GM21576 (cell line): ENCODE measurements at regions not wholly inside any gene's neighbourhood (a gene's known extent, or its start where the extent isn't known, plus 50 kb on each side); places are given as distances from the start of the nearest gene placed in this dataset.
A peak's percentile ranks its signal among the peaks of the same experiment; 100 is the strongest.
"Not testable (repeated sequence)": the region's sequence is repeated elsewhere in the genome, so short reads cannot be mapped to it uniquely, and the experiment has no call there.

Experiments used
- ATAC-seq: cut with Tn5 transposase; IDR thresholded peaks from one replicate; pipeline ENCODE4 v1.9.1; 2021; ENCODE audit warnings: mild to moderate bottlenecking, moderate library complexity; ENCODE audit not compliant: unreplicated experiment

DNA sequence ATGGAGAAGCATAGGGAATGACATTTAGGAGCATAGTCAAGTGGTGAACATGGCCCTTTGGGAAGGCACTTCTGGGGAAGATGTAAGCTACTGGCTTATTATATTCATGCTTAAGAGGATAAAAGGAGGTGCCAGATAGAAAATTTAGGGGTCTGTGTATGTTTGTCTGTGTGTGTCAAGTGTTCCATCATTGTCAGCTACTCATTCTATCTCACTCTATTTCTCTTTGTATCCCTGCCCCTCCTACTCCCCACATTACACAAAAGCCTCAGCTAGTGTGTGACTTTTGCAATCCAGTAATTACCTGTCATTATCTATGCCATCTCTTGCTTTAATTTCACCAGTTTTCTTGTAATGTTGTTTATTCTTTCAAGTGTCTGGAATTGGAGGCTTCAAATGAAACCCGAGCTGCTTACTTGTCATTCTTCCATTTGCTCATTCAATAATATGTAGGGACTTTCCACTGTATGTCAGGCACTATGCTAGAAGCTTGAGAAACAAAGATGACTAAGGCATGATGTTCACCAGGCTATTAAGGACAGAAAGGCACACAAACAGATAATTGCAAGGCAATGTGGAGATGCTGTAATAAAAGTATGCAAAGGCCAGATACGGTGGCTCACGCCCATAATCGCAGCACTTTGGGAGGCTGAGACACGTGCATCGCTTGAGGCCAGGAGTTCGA lies 229.8 kb upstream of the TEX13C start:
- ATAC-seq: no peak

GRCh38 chrX:125093852-125094251 lies 225.8 kb upstream of the TEX13C start:
- no peak for ATAC-seq

DNA sequence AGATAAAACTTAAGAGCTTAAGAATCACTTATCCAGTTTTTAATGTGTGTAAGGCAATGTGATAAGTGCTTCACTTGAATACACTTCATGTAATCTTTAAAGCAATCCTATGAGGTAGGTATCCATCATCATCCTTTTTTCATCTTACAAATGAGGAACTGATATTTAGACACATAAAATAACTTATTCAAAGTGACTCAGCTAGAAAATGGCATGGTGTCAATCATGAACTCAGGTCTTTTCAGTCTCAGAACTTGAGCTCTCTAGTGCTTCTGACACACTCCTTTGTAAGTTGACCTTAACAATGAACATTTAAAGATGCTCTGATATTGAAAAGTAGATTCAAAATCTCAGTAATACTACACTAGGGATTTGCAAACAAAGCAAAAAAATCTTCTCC lies 224.8 kb upstream of the TEX13C start:
- ATAC-seq: no peak

DNA sequence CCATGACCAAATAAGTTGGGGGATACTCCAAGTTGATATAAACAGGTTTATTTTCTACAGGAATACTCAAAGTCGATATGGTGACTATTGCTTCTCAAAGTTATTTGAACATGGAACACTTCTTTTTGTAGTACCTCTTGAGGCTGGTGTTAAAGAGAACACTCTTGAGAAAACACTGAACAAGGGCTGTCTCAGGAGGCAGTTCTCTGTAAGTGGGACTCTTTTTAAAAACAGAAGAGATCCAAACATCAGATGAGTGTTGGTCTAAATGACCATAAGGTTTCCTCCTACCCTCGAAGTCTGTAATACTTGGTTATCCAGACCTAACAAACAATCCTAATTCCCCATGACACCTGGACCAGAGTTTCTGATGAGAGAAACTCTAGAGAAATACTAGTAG lies 223.2 kb upstream of the TEX13C start:
- ATAC-seq: no peak

DNA sequence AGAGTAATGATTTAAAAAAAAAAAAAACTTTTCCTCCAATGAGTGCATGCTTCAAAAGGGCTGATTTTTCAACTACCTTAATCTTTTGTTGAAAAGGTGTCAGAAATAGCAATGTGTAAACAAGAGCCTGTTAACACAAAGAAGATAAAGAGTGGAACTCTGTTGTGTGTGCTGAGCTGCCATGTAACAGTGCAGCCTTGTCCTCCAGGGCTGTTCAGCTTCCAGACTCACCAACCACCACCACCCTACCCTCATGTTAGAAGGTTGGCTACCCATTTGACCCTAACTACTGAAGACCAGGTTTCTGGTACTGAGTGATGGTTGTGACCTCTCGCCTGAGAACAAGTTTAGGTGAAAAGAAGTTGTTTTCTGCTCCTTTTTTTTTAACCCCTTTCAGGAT lies 222.8 kb upstream of the TEX13C start:
- no peak for ATAC-seq

- no peak for ATAC-seq
Measured at GRCh38 chrX:125101971-125102755, 217.5 kb upstream of the TEX13C start.

- no peak for ATAC-seq
Measured at GRCh38 chrX:125103693-125104092, 216.0 kb upstream of the TEX13C start.

- no peak for ATAC-seq
Measured at GRCh38 chrX:125108921-125109320, 210.8 kb upstream of the TEX13C start.

- peak; percentile 52 for ATAC-seq
Measured at GRCh38 chrX:125131164-125131563, 188.5 kb upstream of the TEX13C start.

DNA sequence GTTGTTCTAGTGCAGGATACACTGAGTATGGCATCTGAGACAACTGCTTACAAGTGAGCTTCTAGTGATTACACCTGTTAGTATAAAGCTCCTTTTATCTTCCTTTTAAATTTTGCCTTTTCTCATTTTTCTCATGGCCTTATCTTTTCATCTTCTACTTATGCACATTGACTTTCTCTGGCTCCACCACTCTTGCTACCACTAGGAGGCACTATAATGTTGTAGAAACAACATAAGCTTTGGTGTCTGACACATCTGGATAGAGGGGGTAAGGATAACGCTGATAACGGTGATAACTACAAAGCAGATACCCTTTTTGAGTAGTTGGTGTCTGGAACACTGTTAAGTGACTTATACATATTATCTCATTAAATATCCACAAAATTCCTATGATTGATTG lies 187.4 kb upstream of the TEX13C start:
- no peak for ATAC-seq

DNA sequence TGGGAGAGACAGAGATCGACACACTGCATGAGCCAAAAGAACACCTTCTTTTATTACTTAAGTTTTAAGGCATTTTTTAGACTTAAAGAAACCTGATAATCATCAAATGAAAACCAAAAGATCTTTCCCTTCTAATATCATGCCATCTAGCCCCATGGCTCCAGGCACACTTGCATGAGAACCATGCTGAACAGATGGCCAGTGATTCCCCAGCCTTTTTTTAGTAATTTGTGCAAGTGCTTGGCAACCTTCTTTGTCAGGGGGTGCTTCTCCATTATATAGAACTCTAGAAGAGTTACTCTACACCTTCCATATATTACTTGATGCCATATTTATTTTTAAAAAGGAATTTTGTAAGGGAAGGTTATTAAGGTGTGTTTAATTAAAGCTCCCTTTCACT lies 182.2 kb upstream of the TEX13C start:
- ATAC-seq: no peak

GRCh38 chrX:125150231-125150630 lies 169.4 kb upstream of the TEX13C start:
- ATAC-seq: no peak

GRCh38 chrX:125151146-125151545 lies 168.5 kb upstream of the TEX13C start:
- ATAC-seq: no peak

DNA sequence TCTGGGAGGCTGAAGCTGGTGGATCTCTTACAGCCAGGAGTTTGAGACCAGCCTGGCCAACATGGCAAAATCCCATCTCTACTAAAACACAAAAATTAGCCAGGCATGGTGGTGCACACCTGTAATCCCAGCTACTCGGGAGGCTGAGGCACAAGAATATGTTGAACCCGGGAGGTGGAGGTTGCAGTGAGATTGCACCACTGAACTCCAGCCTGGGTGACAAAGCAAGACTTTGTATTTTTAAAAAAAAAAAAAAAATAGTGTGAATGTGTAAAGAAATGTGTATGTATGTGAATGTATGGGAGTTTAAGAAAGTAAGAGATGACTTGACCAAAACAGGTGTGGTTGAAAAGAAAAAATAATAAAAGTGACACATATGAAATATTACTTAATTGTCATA lies 167.7 kb upstream of the TEX13C start:
- no peak for ATAC-seq

- no peak for ATAC-seq
Measured at GRCh38 chrX:125153621-125154020, 166.1 kb upstream of the TEX13C start.

- ATAC-seq: not testable (repeated sequence)
Measured at GRCh38 chrX:125154288-125155257, 165.1 kb upstream of the TEX13C start.

DNA sequence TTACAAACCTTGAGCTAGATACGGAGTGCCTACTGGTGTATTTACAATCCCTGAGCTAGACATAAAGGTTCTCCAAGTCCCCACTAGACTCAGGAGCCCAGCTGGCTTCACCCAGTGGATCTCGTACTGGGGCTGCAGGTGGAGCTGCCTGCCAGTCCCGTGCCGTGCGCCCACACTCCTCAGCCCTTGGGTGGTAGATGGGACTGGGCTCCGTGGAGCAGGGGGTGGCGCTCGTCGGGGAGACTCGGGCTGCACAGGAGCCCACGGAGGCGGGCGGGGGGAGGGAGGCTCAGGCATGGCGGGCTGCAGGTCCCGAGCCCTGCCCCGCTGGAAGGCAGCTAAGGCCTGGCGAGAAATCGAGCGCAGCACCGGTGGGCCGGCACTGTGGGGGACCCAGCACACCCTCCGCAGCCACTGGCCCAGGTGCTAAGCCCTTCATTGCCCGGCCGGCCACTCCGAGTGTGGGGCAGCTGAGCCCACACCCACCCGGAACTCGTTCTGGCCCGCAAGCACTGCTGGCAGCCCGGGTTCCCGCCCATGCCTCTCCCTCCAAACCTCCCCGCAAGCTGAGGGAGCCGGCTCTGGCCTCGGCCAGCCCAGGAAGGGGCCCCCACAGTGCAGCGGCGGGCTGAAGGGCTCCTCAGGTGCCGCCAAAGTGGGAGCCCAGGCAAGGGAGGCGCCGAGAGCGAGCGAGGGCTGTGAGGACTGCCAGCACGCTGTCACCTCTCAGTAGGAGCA lies 164.2 kb upstream of the TEX13C start:
- ATAC-seq: not testable (repeated sequence)

- no peak for ATAC-seq
Measured at GRCh38 chrX:125170459-125170858, 149.2 kb upstream of the TEX13C start.

DNA sequence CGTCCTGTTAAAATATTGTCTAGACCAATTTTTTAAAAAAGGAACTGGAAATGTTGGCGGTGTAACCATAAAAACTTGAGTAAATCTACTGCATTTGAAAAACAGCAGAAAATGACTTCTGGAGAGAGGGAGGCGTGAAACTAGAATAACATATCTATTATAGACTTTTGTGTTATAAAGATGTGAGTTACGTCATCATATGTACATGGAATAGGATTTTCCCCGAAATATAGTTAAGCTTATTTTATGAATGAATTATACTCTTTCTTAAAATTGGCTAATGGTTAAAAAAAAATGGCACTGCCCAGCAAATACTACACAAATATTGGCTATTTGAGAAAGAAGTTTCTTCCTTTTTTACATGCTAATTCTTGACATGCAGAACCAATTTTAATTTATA lies 147.1 kb upstream of the TEX13C start:
- no peak for ATAC-seq

GRCh38 chrX:125175991-125176584 lies 143.6 kb upstream of the TEX13C start:
- ATAC-seq: no peak
